ENCODE measurements at regions not wholly inside any gene's neighbourhood (a gene's known extent, or its start where the extent isn't known, plus 50 kb on each side); places are given as distances from the start of the nearest gene placed in this dataset.
"Not testable (repeated sequence)": the region's sequence is repeated elsewhere in the genome, so short reads cannot be mapped to it uniquely, and the experiment has no call there.

DNA sequence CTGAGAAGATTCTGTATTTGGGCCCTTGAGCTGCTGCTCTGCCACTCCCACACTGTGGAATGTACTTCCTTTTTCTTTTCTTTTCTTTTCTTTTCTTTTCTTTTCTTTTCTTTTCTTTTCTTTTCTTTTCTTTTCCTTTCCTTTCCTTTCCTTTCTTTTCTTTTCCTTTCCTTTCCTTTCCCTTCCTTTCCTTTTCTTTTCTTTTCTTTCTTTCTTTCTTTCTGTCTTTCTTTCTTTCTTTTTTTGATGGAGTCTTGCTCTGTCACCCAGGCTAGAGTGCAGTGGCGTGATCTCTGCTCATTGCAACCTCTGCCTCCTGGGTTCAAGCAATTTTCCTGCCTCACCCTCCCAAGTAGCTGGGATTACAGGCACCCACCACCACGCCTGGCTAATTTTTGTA is 89.8 kb downstream of the DNAAF6 start:
- not testable (repeated sequence) for DNase-seq

DNA sequence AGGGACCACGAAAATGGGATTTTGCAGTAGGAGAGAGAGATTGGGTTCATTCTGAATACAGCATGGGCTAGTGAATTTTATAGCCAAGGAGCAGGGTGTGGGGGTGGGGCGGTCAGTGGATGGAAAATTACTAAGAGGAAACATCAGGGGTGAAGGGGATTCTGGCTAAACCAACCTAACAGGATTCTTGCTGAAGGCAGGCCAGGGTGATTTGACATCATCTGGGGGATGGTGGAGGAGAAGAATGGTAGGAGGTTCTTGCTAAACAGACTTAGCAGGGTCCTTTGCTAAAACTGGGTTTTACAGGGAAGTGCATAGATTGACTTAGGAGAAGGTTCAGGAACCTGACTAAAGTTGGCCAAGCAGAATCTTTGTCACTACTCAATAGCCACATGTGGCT is 91.9 kb downstream of the DNAAF6 start:
- DNase-seq: no peak

DNA sequence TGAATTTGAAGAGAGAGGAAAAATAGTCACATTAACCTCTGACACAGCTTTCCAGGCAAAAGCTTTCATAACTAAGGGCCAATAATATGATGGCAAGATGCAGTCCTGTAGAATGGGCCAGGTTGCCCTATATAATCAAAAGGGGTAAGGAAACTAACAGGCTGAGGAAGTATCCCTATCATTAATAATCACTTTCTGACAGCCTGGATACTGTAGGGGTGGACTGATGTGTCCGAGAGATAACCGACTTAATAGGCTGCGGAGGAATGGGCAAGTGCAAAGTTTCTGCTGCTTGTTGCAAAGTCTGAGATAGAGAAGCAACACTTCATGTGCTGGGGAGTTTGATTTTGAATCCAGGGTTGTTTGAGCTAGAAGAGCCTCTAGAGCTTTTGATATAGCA is 94.8 kb downstream of the DNAAF6 start:
- DNase-seq: no peak

DNA sequence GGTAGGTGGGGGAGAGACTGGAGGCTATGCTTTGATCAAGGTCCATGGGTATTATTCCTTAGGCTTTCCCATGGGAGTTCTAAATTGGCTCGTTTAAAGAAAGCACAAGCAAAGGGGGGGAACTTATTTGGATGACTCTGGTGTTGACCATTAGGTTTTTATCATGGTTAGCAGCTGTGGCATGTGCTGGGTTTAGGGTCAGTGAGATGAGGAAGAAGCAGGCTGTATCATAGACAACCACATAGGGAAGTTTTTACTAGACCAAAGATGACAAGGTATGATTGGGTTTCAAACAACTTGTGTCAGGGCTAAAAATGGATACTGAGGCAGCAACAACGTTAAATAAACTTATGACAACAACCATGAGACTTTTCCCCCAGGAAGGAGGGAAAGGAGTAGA is 97.7 kb downstream of the DNAAF6 start:
- no peak for DNase-seq

DNA sequence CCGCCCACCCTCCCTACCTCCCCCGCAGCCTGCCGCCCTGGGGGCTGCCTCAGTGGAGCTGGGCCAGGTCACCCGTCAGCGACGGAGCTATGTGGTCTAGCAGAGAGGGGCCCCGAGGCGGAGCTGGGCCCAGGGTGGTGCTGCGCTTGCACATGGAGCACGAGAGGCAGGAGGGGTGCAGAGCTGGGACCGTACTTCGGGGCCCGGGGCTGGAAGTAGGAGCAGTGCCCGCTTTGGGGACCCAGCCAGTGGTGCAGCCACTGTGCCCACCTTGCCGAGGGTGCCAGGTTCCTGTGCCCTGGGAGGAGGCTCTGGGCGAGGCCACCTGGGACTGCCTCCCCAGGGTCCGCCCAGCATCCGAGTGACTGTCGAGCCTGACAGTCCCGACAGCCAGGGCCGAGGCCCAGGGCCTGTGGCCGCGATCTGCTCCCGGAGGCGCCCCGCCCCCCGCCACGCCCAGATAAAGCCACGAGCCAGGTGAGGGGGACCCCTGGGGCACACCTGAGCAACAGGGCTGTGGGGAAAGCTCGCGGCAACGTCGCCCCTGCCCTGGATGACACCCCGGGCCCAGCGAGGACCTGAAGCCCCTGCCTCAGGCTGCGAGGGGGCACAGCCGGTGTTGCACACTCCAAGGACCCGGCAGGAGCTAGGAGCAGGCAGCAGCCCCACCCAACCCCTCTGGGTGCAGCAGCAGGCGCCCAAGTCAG is 117.5 kb downstream of the DNAAF6 start:
- DNase-seq: no peak

DNA sequence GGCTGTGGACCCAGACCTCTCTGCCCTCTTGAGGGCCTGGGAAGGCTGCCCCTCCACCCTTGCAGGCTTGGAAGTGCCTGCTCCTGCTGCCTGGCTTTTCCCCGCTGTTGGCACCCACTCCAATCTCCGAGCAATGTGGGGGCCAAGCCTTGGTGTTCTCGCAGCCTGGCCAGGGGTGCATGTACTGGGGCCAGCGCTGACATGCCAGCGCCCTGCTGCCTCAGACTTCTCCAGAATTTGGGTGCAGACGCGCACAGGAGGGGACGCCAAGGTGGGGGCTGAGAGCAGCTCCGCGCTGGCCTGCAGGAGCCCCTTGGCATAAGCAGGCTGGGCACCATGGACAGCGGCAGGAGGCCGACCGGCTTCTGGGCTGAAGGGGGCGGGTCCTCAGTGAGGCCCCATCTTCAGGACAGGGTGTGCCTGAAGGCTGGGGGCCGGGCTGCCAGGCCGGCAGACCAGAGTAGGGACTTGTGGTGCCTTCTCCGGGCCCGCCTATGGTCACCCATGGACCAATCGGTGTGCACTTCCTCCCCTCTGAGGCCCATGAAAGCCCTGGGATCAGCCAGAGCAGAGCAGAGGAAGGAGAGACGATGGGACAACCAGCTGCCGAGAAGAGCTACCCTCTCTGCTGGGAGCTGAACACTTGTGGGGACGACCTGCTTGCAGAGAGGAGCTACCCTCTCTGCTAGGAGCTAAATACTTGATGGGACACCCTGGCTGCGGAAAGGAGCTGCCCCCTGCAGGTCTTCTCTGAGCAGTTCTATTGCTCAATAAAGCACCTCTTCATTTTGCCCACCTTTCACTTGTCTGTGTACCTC is 118.3 kb downstream of the DNAAF6 start:
- peak; percentile 73 for DNase-seq

DNA sequence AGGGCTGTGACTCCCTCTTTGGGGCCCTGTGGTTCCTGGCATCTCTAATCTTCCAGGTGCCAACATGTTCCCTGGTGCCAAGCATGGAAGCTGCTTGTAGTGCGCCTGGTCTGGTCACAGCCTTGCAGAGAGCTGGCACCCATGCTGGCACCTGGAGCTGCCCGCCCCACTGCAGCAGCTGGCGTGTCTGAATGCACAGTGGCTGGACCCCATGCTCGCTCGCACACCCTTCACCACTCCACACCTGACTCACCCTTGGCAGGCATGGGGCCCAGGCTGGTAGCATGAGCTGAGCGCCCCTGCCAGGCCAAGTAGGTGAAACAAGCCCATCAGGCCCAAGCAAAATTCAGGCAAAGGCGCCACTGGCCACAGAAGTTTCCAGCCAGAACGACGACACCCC is 119.1 kb downstream of the DNAAF6 start:
- no peak for DNase-seq

DNA sequence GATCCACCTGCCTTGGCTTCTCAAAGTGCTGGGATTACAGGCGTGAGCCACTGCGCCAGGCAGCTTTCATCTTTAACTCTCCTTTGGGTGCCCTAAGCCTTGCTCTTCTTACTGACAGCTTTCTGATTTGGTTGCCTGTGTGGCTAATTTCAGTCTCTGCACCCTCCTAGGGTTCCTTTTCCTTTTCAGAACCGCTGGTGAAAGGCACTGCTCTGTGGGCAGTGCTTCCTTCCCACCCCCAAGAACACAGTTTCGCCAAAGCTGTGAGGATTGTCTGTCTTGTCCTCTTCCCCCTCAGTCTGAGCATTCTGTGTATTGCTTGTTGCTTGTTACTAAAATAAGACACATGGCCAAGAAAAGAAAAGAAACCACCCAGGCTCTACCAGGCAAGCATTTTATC is 101.4 kb upstream of the FRMPD3 start:
- no peak for DNase-seq

DNA sequence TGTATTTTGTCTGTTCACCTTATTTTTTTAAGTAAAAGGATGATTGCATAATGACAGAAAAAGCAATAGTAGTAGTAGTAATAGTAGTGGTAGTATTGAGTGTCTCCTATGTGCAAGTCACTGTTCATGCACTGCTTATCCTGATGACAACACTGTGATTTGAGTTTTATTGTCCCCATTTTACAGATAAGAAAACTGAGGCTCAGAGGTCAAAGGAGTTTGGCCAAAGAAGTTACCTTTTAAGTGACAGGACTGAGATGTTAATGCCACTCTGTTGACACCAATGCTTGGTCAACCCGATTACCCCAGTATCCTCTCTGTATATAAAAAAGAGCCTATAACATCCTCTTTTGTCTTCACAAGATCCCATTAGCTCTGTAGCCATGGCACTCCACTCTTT is 100.5 kb upstream of the FRMPD3 start:
- DNase-seq: no peak

DNA sequence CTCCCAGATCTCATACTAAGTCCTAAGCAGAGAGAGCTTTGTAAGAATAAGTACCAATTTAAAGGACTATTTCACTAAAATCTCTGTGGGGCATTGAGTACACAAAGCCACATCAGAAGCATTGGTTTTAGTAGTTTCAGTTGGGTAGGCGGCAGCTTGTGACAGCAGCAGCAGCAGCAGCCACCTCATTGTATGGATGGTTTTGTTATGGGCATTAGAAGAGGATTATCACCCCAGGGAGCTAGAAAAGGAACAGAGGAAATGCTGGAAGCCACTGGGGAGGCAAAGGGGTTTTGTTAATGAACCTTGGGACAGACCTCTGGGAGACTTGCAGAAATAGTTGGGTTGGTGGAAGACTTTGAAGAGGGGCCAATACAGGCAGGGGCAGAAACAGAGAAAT is 93.9 kb upstream of the FRMPD3 start:
- no peak for DNase-seq

DNA sequence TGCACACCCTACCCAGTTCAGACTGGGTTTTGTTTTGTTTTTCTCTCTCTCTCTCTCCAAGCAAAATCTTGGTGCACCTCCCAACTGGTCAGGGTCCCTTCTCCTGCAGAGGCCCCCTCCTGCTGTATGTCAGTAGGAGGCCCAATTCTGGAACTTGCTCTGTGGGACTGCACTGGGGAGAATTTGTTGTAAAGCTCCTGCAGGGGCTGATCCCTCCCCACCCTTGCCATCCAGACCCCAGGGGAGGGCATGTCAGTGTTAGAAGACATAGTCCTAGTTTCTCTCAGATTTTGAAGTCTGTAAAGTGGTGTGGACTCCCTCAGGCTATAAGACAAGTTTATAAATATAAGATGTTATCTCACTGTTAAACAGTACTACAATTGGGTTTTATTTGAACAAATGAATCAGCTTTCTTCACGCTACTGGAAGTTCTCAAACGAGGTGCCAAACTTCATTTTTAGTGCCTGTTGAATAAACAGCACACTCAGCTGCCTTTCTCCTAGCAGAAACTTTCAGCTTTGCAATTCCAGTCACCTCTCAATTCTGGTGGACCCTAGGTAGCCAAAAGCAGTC is 88.6 kb upstream of the FRMPD3 start:
- DNase-seq: no peak

DNA sequence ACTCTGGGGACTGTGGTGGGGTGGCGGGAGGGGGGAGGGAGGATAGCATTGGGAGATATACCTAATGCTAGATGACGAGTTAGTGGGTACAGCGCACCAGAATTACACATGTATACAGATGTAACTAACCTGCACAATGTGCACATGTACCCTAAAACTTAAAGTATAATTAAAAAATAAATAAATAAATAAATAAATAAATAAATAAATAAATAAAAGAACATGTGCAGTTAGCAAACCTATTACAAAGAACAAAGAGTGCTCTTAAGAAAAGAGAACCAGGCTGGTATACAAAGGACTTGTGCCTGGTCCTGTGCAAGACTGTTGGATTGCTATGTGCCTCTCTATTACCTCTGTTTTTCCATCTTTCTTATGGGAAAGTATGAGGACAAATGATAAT is 79.3 kb upstream of the FRMPD3 start:
- not testable (repeated sequence) for DNase-seq

DNA sequence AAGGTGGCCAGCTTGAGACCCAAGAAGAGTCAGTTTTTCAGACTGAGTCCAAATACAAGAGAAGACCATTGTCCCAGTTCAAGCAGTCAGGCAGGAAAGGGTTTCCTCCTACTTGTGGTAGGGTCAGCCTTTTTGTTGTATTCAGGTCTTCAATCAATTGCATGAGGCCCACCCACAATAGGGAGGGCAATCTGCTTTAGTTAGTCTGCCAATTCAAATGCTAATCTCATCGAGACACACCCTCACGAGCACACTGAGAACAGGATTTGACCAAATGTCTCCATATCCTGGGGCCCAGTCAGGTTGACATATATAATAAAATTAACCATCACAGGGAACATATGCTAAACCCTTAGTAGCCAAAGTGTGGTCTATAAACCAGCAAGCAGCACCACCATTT is 75.3 kb upstream of the FRMPD3 start:
- DNase-seq: no peak

DNA sequence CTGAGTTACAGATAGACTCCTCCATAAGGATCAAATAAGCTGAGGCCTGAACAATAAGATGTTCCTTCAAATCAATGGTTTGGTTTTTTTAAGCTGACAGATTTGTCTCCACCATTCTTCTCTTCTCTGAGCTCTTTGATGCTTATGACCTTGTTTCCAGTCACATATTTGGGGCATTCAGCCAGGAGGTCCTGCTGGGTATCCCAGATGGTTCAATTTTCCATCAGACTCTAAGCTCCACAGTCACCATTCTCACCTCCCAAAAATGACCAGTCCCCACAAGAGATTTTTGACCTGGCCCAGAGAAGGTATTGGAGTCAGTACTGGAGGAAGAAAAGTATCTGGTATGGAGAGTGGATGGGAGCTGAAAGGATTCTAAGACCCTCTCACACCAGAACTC is 74.6 kb upstream of the FRMPD3 start:
- DNase-seq: no peak

DNA sequence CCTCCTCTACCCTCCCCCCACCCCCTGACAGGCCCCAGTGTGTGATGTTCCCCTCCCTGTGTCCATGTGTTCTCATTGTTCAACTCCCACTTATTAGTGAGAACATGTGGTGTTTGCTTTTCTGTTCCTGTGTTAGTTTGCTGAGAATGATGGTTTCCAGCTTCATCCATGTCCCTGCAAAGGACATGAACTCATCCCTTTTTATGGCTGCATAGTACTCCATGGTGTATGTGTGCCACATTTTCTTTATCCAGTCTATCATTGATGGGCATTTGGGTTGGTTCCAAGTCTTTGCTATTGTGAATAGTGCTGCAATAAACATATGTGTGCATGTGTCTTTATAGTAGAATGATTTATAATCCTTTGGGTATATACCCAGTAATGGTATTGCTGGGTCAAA is 73.3 kb upstream of the FRMPD3 start:
- not testable (repeated sequence) for DNase-seq

DNA sequence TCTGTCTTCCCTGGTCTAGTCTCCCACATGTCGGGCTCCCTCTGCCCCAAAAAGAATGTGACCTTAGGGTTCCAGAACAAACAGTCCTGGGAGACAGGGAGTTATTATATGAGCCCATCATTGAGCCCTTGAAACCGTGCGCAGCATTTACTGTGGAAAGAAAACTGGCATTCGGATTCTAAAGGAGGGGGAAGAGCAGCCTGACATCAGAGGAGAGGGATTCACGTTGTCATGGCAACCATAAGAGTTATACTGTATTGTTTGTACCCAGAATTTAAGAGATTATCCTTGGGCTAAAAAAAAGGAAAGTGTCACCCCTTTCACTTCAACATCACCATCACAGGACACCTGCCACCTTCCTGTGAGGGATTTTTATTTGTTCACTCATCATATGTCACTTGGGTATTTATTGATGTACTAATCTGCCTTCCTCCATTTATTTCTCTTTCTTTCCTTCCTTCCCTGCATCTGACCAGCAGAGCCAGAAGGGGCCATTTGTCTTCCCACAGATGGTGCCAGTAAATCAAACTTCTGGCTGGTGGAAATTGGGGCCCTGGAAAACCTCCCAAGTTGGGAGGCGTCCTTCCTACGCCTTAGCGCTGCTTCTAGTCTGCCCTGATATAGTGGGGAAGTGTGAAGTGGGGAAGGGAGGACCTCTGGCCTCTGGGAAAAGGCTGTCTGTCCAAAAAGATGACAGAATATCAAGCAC is 64.9 kb upstream of the FRMPD3 start:
- DNase-seq: no peak

DNA sequence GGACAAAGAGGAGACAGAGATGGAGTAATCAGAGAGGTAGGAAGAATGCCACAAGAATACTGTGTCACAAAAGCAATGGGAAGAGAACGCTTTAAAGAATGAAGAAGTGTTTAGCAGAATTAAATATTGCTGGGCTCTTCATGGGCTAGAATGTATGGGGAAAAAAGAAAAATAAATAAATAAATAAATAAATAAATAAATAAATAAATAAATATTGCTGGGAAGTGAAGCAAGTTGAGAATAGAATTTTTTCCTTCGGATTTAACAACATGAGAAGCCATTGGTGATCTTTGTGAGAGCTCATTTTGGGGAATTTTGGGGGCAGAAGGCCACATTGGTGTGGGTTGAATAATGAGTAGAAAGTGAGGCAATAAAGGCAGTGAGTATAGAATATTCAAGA is 59.7 kb upstream of the FRMPD3 start:
- DNase-seq: no peak

DNA sequence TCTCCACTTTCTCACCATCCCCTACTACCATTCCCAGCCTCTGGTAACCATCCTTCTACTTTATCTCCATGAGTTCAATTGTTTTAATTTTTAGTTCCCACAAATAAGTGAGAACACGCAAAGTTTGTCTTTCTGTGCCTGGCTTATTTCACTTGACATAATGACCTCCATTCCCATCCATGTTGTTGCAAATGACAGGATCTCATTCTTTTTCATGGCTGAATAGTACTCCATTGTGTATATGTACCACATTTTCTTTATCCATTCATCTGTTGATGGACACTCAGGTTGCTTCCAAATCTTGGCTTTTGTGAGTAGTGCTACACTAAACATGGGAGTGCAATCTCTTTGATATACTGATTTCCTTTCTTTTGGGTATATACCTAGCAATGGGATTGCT is 55.8 kb upstream of the FRMPD3 start:
- not testable (repeated sequence) for DNase-seq

DNA sequence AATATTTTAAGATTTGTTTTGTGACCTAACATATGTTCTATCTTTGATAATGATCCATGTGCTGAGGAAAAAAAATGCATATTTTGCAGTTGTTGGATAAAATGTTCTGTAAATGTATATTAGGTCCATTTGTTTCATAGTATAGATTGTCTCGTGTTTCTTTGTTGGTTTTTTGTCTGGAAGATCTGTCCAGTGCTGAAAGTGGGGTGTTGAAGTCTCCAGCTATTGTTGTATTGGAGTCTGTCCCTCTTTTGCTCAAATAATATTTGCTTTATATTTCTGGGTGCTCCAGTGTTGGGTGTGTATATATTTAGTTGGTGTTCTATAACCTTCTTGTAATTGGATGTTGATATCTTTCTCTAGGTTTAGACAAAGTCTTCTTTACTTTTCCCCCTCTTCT is 53.2 kb upstream of the FRMPD3 start:
- no peak for DNase-seq

DNA sequence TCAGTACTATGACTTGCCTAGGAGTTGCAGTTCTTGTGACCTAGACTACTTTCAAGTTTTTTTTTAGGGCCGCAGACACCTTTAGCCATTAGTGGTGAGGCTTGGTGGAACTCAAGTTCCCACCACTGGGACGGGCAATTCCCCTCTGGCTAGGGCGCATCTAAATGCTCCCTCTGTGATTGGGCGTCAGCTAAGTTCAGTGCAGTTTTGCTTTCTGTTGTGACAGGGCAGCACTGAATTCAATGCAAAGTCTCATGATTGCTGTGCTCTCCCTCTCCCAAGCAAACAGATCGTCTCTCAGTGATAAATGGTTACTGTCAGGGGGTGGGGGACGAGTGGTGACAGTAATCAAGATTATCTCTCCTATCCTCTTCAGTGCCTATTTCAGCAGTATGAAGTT is 52.7 kb upstream of the FRMPD3 start:
- DNase-seq: no peak

DNA sequence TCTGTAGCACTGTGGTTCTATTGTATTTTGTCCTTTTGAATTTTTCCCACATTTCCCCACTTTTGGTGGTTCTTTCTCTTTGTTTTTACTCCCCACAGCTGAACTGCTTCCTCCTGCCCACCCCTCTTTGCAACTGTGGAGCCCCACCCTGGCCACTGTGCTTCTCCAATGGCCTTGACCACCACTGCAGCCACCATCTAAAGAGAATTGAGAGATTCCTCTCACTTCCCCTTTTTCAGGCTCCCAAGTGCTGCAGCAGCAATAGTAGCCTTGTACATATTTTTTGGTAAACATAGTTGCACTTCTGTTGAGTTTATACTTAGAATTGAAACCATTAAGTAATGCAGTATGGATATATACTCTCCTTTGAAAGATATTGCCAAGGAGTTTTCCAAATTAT is 51.3 kb upstream of the FRMPD3 start:
- no peak for DNase-seq

All from tongue (tissue), 1 donor.